ENCODE measurements at regions not wholly inside any gene's neighbourhood (a gene's known extent, or its start where the extent isn't known, plus 50 kb on each side); places are given as distances from the start of the nearest gene placed in this dataset.

GRCh38 chr4:138512756-138513155 is 270.6 kb upstream of the SLC7A11 start:
- dilution Hi-C loops (cut with MboI; ENCODE audit: extremely low pct_ligation_motif_present, low sequenced_read_pairs) = no loop called here
- H3K4me2 ChIP-seq (ENCODE audit: control insufficient read depth, extremely low read depth, insufficient read depth, low read depth, low read length) = no peak overlapping the region
- no peaks in the 10 kb centered on the region for H3K9me1 ChIP-seq (ENCODE audit: control insufficient read depth, extremely low read depth, insufficient read depth, low read length)
- no peaks in the 10 kb centered on the region for H3K4me1 ChIP-seq (ENCODE audit: control insufficient read depth, extremely low read depth, insufficient read depth, low read length)
- H2AFZ ChIP-seq (ENCODE audit: control insufficient read depth, low read length) = no peak overlapping the region
- DNase-seq (ENCODE audit: low read depth, low spot score) = no peak
- no peaks in the 10 kb centered on the region for H4K20me1 ChIP-seq (ENCODE audit: control insufficient read depth, extremely low read depth, insufficient read depth, low read length)
- no peaks in the 10 kb centered on the region for H3K79me2 ChIP-seq (ENCODE audit: control insufficient read depth, insufficient read depth, low read length)
- no peak overlapping the region for H3K4me3 ChIP-seq (ENCODE audit: control insufficient read depth in 2 of 3, extremely low read depth in 1 of 3, insufficient read depth in 2 of 3, low read depth in 1 of 3, low read length in 3 of 3)
- no peak for FAIRE-seq
- H3K9me3 ChIP-seq (ENCODE audit: control insufficient read depth, low read depth, low read length) = no peaks in the 10 kb centered on the region
- TF ChIP-seq EZH2 (IDR thresholded peaks at IDR 0.05; ENCODE audit: low read length) = no peak
- TF ChIP-seq, protein P1, sequence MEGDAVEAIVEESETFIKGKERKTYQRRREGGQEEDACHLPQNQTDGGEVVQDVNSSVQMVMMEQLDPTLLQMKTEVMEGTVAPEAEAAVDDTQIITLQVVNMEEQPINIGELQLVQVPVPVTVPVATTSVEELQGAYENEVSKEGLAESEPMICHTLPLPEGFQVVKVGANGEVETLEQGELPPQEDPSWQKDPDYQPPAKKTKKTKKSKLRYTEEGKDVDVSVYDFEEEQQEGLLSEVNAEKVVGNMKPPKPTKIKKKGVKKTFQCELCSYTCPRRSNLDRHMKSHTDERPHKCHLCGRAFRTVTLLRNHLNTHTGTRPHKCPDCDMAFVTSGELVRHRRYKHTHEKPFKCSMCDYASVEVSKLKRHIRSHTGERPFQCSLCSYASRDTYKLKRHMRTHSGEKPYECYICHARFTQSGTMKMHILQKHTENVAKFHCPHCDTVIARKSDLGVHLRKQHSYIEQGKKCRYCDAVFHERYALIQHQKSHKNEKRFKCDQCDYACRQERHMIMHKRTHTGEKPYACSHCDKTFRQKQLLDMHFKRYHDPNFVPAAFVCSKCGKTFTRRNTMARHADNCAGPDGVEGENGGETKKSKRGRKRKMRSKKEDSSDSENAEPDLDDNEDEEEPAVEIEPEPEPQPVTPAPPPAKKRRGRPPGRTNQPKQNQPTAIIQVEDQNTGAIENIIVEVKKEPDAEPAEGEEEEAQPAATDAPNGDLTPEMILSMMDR (optimal IDR thresholded peaks at IDR 0.05 in 1 of 3, IDR thresholded peaks at IDR 0.05 in 1 of 3, conservative IDR thresholded peaks at IDR 0.05 in 1 of 3; ENCODE audit: extremely low read depth in 1 of 3, insufficient read depth in 2 of 3, low read length in 3 of 3) = no peak
- H3K27me3 ChIP-seq (ENCODE audit: control insufficient read depth, extremely low read depth, insufficient read depth, low read length) = no peaks in the 10 kb centered on the region
- no peak overlapping the region for H3K9ac ChIP-seq (ENCODE audit: control insufficient read depth, extremely low read depth, insufficient read depth, low read length)
- no peaks in the 10 kb centered on the region for H3K36me3 ChIP-seq (ENCODE audit: control insufficient read depth in 2 of 2, extremely low read depth in 1 of 2, insufficient read depth in 2 of 2, low read length in 2 of 2)
- H3K27ac ChIP-seq (ENCODE audit: control insufficient read depth, insufficient read depth, low read length) = no peak overlapping the region

- DNase-seq (ENCODE audit: low read depth, low spot score) (no peak), FAIRE-seq (no peak)
- Histone ChIP-seq H3K9me3 (ENCODE audit: control insufficient read depth, low read depth, low read length) (no peaks in the 10 kb centered on the region), H3K27me3 (ENCODE audit: control insufficient read depth, extremely low read depth, insufficient read depth, low read length) (no peaks in the 10 kb centered on the region), H4K20me1 (ENCODE audit: control insufficient read depth, extremely low read depth, insufficient read depth, low read length) (no peaks in the 10 kb centered on the region), H3K9ac (ENCODE audit: control insufficient read depth, extremely low read depth, insufficient read depth, low read length) (no peak overlapping the region), H2AFZ (ENCODE audit: control insufficient read depth, low read length) (no peak overlapping the region), H3K79me2 (ENCODE audit: control insufficient read depth, insufficient read depth, low read length) (no peaks in the 10 kb centered on the region), H3K4me2 (ENCODE audit: control insufficient read depth, extremely low read depth, insufficient read depth, low read depth, low read length) (no peak overlapping the region), H3K36me3 (ENCODE audit: control insufficient read depth in 2 of 2, extremely low read depth in 1 of 2, insufficient read depth in 2 of 2, low read length in 2 of 2) (no peaks in the 10 kb centered on the region), H3K4me1 (ENCODE audit: control insufficient read depth, extremely low read depth, insufficient read depth, low read length) (no peaks in the 10 kb centered on the region), H3K9me1 (ENCODE audit: control insufficient read depth, extremely low read depth, insufficient read depth, low read length) (no peaks in the 10 kb centered on the region), H3K4me3 (ENCODE audit: control insufficient read depth in 2 of 3, extremely low read depth in 1 of 3, insufficient read depth in 2 of 3, low read depth in 1 of 3, low read length in 3 of 3) (no peak overlapping the region), H3K27ac (ENCODE audit: control insufficient read depth, insufficient read depth, low read length) (no peak overlapping the region)
- dilution Hi-C loops (cut with MboI; ENCODE audit: extremely low pct_ligation_motif_present, low sequenced_read_pairs) = no loop called here
- no peak for TF ChIP-seq EZH2 (IDR thresholded peaks at IDR 0.05; ENCODE audit: low read length)
- TF ChIP-seq, protein P1 (optimal IDR thresholded peaks at IDR 0.05 in 1 of 3, IDR thresholded peaks at IDR 0.05 in 1 of 3, conservative IDR thresholded peaks at IDR 0.05 in 1 of 3; ENCODE audit: extremely low read depth in 1 of 3, insufficient read depth in 2 of 3, low read length in 3 of 3) = no peak
These were observed 267.9 kb upstream of the SLC7A11 start for GRCh38 chr4:138510053-138510452.
